ENCODE measurements at regions not wholly inside any gene's neighbourhood (a gene's known extent, or its start where the extent isn't known, plus 50 kb on each side); places are given as distances from the start of the nearest gene placed in this dataset.

GRCh38 chr2:104402825-104403224 is 451.1 kb upstream of the POU3F3 start:
- TF ChIP-seq MAFK (IDR thresholded peaks at IDR 0.05; ENCODE audit: partially characterized antibody): no peak
- no peak for TF ChIP-seq CTCF (IDR thresholded peaks at IDR 0.05)
- no peak for TF ChIP-seq POLR2A (IDR thresholded peaks at IDR 0.05; ENCODE audit: low read length)
- no peak for TF ChIP-seq RARB (CRISPR knock-in tag; IDR thresholded peaks at IDR 0.05)
- no peak for TF ChIP-seq HOXB5 (CRISPR knock-in tag; IDR thresholded peaks at IDR 0.05)
- no peak for TF ChIP-seq KDM1A (IDR thresholded peaks at IDR 0.05; ENCODE audit: low read depth)
- no peak for TF ChIP-seq EP300 (IDR thresholded peaks at IDR 0.05)
- TF ChIP-seq, protein P1, sequence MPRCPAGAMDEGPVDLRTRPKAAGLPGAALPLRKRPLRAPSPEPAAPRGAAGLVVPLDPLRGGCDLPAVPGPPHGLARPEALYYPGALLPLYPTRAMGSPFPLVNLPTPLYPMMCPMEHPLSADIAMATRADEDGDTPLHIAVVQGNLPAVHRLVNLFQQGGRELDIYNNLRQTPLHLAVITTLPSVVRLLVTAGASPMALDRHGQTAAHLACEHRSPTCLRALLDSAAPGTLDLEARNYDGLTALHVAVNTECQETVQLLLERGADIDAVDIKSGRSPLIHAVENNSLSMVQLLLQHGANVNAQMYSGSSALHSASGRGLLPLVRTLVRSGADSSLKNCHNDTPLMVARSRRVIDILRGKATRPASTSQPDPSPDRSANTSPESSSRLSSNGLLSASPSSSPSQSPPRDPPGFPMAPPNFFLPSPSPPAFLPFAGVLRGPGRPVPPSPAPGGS (IDR thresholded peaks at IDR 0.05): no peak
- TF ChIP-seq RFX5 (IDR thresholded peaks at IDR 0.05): no peak
- TF ChIP-seq SREBF2 (IDR thresholded peaks at IDR 0.05): no peak
- TF ChIP-seq CEBPB (IDR thresholded peaks at IDR 0.05): no peak
- TF ChIP-seq REST (IDR thresholded peaks at IDR 0.05): no peak
- no peak for TF ChIP-seq MAX (IDR thresholded peaks at IDR 0.05)
- TF ChIP-seq BHLHE40 (IDR thresholded peaks at IDR 0.05; ENCODE audit: low read depth, low read length): no peak
